Cerebellar nuclear complex (tissue), 1 donor: ENCODE measurements at regions not wholly inside any gene's neighbourhood (a gene's known extent, or its start where the extent isn't known, plus 50 kb on each side); places are given as distances from the start of the nearest gene placed in this dataset.
"Not testable (repeated sequence)": the region's sequence is repeated elsewhere in the genome, so short reads cannot be mapped to it uniquely, and the experiment has no call there.

ENCODE experiments used
- DNase-seq, 2 experiments: peaks; one replicate each; lab custom pipeline; 2025; lab: John Stamatoyannopoulos, UW

DNA sequence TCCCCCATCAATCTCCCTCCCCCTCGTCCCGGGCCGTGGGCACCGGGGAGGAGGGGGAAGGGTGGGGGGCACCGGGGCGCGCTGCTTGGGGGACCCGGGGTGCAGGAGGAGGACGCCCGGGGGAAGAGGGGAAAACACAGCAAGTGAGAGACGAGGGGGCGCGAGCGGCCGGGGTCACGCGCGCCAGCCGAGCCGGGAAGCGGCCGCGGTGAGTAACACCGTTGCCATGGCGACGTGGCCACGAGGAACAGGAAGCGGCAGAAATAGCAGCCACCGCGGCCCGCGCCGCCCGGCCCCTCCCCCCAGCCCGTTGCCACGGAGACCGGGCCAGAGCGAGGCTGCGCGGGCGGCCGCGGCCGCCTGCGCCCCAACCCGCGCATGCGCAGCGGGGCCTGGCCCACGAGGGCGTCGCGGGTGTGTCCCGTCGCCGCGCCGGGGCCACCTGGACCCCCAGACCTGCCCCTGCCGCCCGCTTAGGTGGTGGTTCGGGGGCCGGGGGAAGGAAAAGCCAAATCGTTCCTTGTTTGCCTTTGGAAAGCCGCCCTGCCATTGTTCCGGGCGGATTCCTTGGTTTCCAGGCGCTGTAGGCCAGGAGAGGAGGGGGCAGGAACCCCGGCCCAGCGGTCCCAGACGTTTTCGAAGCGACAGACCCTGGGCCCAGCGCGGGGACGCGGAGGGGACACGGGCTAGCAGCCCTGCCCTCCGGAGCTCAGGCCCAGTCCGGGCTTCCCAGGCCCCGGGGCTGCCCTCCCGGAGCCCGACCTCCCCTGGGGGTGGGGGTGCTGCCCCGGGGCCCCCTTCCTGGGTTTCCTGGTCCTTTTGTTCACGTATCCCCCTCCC lies 207.1 kb downstream of the C9orf50 start:
- peak; percentile 66 to 81 for DNase-seq

DNA sequence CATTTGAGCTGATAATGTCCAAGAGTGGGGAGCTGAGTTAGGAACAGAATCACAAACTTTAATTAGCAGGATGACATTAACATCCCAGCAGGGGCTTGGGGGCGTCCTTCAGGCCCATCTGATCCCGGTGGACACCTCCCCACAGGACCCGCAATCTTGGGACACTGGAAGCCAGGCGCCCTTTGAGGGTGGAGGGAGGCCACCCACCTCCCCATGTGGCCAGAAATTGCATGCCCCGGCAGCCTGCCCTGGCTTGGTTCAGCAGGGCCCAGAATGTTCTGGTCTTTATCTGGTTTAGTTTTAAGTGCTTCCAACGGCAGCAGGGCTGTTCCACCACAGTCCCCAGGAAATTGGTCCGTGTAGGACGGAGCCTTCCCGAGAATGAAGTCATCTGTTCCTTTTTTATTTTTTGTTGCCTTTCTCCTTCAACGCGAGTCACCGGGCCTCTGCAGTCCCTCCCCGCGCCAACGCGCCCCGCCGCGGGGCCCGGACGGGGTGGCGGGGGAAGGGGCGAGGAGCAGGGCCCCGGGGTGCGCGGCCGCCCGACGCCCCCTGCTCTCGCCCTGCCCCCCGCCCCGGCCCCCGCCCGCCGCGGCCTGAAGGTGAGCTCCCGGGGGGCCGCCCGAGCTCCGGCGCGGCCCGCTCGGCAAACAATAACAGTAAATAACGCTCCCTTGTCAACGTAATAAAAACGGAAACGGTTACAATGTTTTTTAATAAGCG lies 207.9 kb downstream of the C9orf50 start:
- peak in 1 of 2 experiments; percentile 47 for DNase-seq

DNA sequence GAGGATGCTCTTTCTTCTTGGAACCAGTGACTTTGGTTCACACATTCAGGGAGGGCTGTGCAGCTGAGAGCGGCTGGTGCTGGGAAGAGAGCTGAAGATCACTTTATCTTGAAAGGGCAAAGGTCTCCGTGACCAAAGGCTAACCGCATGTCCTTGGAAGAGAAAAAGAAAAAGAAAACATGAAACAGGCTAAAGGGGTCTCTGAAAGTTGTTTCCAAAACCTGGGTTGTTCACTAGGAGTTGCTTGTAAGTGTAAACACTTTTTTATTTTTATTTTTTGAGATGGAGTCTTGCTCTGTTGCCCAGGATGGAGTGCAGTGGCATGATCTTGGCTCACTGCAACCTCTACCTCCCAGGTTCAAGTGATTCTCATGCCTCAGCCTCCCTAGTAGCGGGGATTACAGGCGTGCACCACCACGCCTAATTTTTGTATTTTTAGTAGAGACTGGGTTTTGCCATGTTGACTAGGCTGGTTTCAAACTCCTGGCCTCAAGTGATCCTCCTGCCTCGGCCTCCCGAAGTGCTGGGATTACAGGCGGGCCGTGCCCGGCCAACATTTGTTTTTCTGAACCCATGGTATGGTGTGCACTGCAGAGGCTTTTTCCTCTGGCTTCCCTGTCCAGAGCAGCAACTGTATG lies 208.6 kb downstream of the C9orf50 start:
- not testable (repeated sequence) for DNase-seq

DNA sequence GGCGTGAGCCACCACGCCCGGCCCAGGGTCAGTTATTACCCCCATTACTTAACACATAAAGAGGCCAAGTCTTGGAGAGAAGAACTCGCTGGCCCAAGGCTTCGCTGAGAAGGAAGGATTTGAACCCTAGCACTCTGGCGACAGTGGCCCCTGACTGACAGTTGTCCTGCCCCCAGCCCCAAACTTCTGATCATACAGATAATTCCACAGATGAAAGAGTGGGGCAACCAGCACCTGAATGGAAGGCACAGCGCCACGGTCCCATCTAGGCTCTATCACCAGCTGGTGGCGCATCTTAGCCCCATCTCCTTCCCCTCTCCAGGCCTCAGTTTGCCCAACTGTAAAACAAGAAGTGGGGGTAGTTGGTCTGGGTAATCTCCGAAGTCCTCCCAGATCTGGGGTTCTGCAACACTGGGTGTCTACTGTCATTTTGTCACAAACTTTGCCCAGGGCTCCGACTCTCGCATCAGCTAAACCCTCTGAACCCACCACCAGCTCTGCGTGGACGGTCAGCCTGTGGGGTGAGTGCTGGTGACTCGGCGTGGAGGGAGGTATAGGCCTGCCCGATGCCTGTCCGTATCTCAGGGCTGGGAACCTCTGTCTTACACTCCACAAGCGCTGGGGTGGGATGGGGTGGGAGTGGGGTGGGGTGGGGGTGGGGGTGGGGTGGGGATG lies 209.3 kb downstream of the C9orf50 start:
- DNase-seq: no peak

DNA sequence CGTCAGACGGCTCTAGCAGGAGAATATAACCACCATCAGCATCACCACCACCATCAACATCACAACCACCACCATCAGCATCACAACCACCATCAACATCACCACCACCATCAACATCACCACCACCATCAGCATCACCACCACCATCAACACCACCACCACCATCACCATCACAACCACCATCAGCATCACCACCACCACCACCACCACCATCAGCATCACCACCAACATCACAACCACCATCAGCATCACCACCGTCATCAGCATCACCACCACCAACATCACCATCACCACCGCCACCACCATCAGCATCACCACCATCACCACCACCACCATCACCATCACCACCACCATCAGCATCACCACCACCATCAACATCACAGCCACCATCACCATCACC lies 210.7 kb downstream of the C9orf50 start:
- no peak for DNase-seq

DNA sequence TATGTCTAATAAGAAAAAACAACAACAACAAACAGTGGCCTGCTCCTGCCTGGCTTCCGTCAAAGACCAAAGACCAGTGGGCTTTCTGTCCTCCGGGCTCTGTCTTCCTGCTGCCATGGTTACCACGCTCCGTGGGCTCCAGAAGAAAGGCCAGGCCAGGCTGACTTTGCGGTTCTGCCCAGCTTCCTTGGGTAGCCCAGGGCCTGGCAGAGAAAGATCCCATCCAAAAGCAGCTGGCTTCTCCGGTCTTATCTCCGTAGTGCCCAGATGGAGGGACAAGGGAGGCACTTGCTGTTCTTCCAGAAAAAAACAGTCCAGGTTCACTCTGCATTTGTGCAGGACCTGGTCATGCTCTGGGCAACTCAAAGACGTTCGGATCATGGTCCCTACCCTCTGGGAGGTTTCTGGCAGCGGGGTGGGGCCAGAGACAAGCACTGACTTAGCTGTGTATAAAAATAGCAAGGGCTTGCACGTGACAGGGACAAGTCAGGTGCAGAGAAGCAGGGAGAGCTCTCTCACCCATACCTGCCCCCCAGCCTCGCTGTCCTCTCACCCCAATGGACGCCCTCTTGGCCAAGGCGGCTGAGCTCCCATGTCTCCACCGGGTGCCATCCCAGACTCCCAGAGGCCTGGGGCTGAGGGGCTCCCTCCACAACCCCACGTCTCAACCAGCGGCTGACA lies 212.2 kb downstream of the C9orf50 start:
- peak in 1 of 2 experiments; percentile 19 for DNase-seq

DNA sequence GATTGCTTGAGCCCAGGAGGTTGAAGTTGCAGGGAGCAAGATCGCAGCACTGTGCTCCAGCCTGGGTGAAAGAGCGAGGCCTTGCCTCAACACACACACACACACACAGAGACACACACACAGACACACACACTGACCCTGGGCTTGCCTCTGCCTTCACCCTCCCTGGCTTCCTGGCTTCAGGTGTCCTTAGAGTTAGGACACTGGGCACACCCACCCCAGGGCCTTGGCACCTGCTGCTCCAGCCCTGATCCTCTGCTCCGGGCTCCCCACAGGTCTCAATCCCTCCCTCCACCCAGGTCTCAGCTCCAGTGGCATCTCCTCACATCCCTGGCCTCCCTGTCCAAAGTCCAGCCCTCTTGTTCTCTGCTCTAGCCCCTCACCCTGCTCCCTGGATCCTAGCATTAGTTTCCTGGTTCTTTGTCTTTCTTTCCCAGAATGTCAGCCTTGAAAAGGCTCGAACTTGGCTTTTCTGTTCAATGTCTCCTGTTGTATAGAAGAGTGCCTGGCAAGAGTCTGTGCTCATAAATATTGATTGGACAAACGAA lies 212.9 kb downstream of the C9orf50 start:
- DNase-seq: no peak

DNA sequence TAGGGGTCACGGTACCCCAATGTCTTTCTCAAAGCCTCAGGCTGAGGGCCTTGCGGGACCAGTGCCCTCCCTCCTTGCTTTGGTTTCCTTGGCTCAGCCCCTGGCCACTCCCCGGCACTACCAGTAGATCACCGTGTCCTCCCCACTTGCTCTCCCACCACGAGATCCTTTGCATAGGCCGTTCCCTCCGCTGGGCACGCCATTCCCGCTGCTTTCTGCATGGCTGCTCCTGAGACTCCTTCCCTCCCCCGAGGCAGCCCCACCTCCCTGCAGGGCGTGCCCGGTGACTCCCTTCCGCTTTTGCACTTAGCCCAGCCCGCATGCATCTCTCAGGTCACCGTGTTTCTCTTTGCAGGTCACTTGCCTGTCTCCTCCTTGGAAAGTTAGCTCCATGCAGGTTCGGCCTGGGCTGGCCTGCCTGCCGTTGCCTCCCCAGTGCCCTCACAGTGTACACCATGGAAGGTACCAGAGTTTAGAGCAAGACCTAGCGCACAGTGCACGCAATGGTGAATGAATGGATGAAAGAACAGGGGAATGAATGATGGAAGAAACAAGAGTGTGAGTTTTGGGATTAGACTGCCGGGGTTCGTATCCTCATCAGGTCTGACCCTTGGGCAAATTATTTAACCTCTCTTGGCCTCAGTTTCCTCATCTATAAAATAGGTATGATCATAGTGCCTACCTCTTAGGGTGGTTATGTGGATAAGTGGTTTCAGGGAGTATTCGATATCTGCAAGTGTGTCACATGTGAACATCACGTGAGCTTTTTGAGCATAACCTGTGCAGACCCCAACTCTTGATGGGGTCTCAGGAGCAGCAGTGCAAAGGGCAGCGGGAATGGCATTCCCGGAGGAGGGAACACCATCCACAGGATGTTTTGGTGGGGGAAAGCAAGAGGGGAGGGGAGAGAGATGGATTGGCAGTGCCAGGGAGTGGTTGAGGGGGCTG lies 214.3 kb downstream of the C9orf50 start:
- no peak for DNase-seq

DNA sequence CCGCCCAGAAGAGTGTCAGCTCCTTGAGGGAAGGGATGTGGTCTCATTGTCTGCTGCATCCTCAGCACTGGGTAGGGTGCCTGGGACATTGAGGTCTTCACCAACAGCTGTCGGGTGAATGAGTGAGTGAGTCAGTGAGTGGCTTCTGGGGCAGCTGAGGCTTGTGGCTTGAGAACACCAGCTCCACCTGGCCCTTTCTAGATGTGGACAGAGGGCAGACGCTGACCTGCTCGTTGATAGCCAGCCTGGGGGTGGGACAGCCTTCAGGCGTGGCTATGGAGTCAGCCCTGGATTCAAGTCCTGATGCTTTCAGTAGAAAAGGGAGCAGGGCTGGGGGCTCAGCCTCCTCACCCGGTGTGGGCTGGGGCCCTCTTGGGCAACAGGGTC lies 215.1 kb downstream of the C9orf50 start:
- DNase-seq: no peak

DNA sequence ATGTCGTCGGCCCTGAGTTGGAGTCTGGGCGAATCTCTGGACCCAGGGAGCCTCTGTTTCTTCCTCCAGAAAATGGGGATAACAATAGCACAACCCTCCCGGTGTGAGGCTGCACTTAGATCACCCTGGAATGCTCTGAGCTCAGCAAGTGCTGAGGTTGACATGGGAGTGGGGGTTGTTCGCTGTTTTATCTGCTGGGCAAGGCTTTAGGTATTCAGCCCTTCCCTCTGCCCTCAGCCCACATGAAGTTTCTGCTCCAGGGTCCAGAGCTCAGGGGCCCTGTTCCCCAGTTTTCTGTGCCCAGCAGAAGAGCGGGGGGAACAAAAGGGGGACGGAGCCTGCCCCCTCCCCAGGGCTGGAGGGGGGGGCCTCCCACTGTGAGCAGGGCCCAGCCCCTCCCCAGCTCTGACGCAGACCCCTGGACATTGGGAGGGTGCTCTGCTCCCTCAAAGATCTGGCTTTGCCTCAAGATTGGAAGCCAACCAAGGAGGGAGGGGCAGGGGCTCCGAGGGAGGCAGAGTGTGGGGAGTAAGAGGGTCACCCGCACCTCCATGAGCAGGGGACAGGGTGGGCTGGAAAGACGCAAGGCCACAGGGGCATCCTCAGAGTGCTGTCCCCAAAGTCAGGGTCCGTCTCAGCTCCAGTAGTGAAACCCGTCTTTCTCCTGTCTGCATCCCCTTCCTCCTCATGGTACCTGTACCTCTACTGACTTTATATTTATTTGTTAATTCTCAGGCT lies 215.6 kb downstream of the C9orf50 start:
- DNase-seq: no peak

DNA sequence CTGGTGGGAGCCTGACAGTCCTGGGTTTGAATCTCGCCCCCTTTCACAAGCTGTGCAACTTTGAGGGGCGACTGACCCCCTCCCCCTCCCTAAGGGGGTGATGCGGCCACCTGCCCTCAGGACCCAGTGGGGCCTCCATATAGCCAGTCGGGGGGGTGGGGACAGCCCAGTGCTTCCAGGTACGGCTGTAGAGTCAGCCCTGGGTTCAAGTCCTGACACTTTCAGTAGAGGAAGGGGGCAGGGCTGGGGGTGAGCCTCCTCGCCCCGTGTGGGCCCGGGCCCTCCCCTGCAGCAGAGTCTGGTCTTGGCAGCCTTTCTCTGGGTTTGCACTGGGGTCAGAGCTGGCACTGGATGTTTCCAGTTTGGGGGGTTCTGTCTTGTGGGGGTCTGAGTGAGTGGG lies 216.3 kb downstream of the C9orf50 start:
- DNase-seq: no peak

DNA sequence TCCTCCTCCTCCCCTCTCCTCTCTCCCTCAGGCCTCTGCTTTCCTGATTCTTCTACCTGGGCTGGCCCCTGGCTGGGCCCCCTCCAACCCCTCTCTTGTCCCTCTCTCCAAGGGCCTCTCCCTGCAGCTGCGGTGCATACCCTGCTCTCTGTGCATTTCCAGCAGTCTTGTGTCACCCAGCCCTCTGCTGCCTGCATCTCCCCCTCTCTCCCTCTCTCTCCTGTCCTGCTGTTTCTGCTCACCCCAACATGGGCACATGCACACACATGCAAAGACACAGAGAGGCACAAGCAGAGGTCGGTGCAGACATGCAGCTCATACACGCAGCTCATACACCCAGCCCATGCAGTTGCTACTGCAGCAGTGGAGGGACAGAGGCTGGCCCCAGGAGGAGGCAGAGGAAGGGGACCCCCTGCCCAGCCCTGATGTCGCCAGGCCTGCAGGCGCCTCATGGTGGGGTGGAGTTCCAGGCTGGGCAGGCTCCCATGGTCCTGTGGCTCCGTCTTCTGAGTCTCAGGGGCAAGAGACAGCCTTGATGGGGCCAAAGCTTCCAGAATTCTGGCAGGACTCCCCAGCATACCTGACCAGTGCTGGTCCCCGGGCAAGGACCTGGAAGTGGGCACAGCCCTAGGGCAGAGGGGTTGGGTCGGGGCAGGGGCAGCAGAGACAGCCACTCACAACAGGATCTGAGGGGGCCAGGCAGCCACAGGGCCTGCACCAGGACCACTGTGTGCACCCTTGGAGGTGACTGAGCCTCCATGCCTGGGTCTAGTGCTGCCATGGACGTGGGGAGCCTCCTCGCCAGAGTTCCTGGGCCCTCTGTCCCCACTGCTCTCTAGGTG lies 216.9 kb downstream of the C9orf50 start:
- no peak for DNase-seq

DNA sequence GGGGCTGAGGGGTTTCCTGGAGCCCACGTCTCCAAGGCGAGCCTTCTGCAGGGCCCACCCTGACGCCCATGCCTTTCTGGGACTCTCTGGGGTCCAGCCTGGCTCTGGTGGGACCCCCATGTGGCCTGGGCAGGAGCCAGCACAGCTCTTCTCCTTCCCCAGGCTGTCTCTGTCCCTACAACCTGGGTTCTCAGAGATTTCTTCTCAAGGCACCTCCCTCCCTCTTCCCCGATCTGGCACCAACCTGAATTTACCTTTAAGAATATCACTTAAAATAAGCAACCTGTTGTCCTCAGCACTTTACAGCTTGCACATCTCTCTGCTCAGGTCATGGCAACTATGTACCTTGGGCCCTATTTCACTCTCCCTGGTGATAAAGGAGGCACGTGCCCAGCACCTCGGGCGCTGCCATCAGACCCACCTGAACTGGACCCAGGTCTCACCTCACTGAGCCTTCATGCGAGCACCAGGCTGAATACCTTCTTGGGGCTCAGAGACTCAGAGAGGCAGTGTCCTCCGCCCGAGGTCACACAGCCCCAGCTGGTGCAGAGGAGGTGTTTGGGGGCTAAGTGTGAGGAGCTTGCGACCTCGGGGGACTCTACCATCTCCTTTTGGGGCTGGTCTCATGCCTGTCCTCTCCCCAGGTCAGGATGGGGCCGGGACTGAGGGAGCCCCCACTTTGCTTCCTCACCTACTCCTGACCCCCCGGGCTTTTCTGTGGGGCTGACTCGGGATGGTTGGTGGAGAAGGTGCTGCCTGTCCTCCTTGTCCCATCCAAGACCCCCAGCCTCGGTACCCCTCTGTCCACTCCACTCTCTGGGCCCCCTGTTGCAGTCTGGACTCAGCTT lies 217.7 kb downstream of the C9orf50 start:
- no peak for DNase-seq

DNA sequence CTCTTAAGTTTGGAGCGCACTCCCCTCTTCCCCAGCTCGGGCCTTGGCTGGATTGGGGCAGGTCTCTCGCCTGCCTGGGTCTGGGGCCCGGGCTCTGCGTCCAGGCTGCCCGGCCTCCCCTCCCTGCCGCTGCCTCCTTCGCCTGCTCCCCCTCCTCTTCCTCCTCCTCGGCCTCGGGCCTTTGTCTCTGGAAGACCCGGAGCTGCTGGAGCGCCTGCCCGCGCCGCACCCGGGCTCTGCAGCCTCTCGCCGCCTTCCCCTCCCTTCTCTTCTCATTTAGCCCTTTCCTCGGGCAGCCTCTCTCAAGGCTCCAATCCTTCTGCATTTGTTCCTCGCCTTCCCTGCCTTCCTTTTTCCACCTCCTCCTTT lies 218.5 kb downstream of the C9orf50 start:
- no peak for DNase-seq

DNA sequence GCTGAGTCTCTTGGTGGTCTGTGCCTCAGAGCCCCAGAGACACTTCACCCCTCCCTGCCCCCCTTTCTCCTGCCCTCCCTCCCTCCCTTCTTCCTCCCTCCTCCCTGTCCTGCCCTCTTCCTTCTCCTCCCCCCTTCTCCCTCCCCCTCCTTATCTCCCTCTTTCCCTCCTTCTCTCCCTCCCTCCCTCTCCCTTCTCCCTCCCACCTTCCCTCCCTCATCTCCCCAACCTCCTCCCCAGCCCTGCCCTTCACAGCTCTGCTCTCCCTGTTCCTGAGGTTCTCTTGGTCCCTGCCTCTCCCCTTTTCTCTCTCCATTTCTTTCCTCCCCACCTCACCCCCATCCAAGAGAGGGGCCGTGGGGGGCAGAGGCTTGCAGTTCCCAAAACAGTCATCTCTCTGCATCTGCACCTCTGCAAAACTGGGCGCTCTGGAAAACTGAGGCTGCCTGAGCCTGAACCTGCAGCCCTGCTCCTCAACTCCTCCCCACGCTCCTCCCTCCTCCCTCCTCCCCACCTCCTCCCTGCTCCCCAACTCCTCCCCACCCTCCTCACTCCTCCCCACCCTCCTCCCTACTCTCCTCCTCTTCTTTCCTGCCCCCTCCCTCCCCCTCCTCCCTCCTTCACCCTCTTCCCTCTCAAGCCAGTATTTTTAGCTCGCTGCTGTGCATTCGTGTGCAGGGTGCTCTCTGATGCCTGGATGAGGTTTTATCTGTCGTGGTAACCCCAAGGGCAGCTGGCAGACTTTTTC lies 219.1 kb downstream of the C9orf50 start:
- no peak for DNase-seq

DNA sequence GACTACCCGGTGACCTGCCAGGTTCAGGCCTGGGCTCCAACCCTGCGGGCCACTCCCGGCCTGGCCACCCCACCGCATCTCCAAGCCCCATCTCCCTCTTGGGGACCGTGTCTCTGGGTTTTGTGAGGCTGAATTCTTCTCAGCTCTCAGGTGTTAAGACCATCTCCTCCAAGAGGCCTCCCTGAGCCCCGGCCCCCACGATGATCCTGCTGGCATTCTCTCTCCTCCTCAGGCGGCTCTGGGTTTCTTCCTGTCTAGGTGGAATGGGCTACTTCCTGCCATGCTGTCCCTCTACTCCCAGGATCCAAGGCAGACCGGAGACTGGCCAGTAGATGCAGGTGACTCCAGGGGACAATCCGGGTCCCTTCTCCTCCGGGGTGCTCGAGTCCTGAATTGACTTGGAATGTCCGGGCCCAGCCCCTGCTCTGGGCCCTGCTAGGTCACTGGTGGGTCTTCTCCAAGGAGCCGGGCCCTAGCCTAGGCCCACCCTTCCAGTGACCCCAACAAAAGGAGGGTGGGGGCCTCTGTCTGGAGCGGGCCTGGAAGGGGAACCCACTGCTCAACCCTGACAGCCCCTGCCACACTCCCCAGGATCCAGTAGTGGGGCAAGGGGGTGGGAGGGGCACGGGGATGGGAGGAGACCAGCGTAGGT lies 219.8 kb downstream of the C9orf50 start:
- no peak for DNase-seq
